WTC11 (cell line): ENCODE measurements at regions not wholly inside any gene's neighbourhood (a gene's known extent, or its start where the extent isn't known, plus 50 kb on each side); places are given as distances from the start of the nearest gene placed in this dataset.

Experiments used
- ATAC-seq: fragments of 200-7000 bp; cut with Tn5 transposase; 2 replicates; pipeline ENCODE4 v1.10.0; 2021; ENCODE audit warnings: mild to moderate bottlenecking, moderate library complexity
- CTCF ChIA-PET: fragments of 300-600 bp; sonication (Branson Sonifier 250); formaldehyde crosslinking; loops from one replicate; lab custom pipeline; 2021; ENCODE audit warnings: antibody characterized with exemption; lab: Charles Lee
- POLR2A ChIA-PET: fragments of 350-600 bp; sonication (Branson Sonifier 250); formaldehyde crosslinking; loops from one replicate; lab custom pipeline; 2021; ENCODE audit warnings: antibody characterized with exemption; lab: Charles Lee
- DNase-seq: peaks from one replicate; pipeline ENCODE4 v3.0.0; 2021; ENCODE audit warnings: low spot score
- H3K27ac Mint-ChIP-seq: 2 replicates; pipeline ENCODE4 v1.8.0; 2021; ENCODE audit warnings: mixed read lengths
- H3K27me3 Mint-ChIP-seq: 2 replicates; pipeline ENCODE4 v1.8.0; 2021; ENCODE audit warnings: low read depth, mild to moderate bottlenecking, moderate library complexity, mixed read lengths
- H3K36me3 Mint-ChIP-seq: 2 replicates; pipeline ENCODE4 v1.8.0; 2021; ENCODE audit warnings: mixed read lengths
- H3K4me1 Mint-ChIP-seq: 2 replicates; pipeline ENCODE4 v1.8.0; 2022; ENCODE audit warnings: mixed read lengths
- H3K4me3 Mint-ChIP-seq: 2 replicates; pipeline ENCODE4 v1.8.0; 2021; ENCODE audit warnings: mild to moderate bottlenecking, moderate library complexity, mixed read lengths
- H3K9me3 Mint-ChIP-seq: 2 replicates; pipeline ENCODE4 v1.8.0; 2021; ENCODE audit warnings: mixed read lengths
- ARID4B ChIP-seq: sonication (generic); formaldehyde crosslinking; IDR thresholded peaks from 2 replicates; pipeline ENCODE4 v1.8.0; 2023; ENCODE audit warnings: missing genetic modification reagents, mild to moderate bottlenecking, borderline replicate concordance
- CREB1 ChIP-seq: sonication (generic); formaldehyde crosslinking; IDR thresholded peaks from 2 replicates; pipeline ENCODE4 v1.8.0; 2023; ENCODE audit warnings: mild to moderate bottlenecking, missing genetic modification reagents
- EMX1 ChIP-seq: fragments of 250-450 bp; sonication (Bioruptor Pico); IDR thresholded peaks from 2 replicates; pipeline ENCODE4 v1.8.0; 2021; ENCODE audit warnings: mild to moderate bottlenecking
- ERG ChIP-seq: fragments of 250-450 bp; sonication (Bioruptor Pico); IDR thresholded peaks from 2 replicates; pipeline ENCODE4 v1.8.0; 2021; ENCODE audit warnings: mild to moderate bottlenecking
- FOXK1 ChIP-seq: sonication (generic); formaldehyde crosslinking; IDR thresholded peaks from 2 replicates; pipeline ENCODE4 v1.8.0; 2022; ENCODE audit warnings: mild to moderate bottlenecking, moderate library complexity, missing genetic modification reagents
- GTF2I ChIP-seq: fragments of 250-450 bp; sonication (Bioruptor Pico); conservative IDR thresholded peaks from 2 replicates; pipeline ENCODE4 v1.4.0; 2021; ENCODE audit warnings: mild to moderate bottlenecking
- HMGXB4 ChIP-seq: sonication (generic); formaldehyde crosslinking; IDR thresholded peaks from 2 replicates; pipeline ENCODE4 v1.8.1; 2023; ENCODE audit warnings: mild to moderate bottlenecking, moderate library complexity, missing genetic modification reagents
- NR3C1 ChIP-seq: sonication (generic); formaldehyde crosslinking; conservative IDR thresholded peaks from 2 replicates; pipeline ENCODE4 v1.8.1; 2023; ENCODE audit warnings: low read depth, mild to moderate bottlenecking, missing genetic modification reagents
- PRRX2 ChIP-seq: fragments of 250-450 bp; sonication (Bioruptor Pico); IDR thresholded peaks from 2 replicates; pipeline ENCODE4 v1.8.0; 2021; ENCODE audit warnings: mild to moderate bottlenecking
- RORB ChIP-seq: fragments of 250-450 bp; sonication (Bioruptor Pico); IDR thresholded peaks from 2 replicates; pipeline ENCODE4 v1.9.0; 2021; ENCODE audit warnings: mild to moderate bottlenecking
- SOX15 ChIP-seq: fragments of 250-450 bp; sonication (Bioruptor Pico); IDR thresholded peaks from 2 replicates; pipeline ENCODE4 v1.9.0; 2021; ENCODE audit warnings: mild to moderate bottlenecking
- TCF7 ChIP-seq: sonication (generic); formaldehyde crosslinking; IDR thresholded peaks from 2 replicates; pipeline ENCODE4 v1.8.0; 2022; ENCODE audit warnings: mild to moderate bottlenecking, low read depth, missing genetic modification reagents, moderate library complexity
- TEAD1 ChIP-seq: sonication (generic); formaldehyde crosslinking; IDR thresholded peaks from 2 replicates; pipeline ENCODE4 v1.8.0; 2022; ENCODE audit warnings: mild to moderate bottlenecking, missing genetic modification reagents
- TEAD4 ChIP-seq: sonication (generic); formaldehyde crosslinking; IDR thresholded peaks from 2 replicates; pipeline ENCODE4 v1.8.0; 2022; ENCODE audit warnings: mild to moderate bottlenecking, missing genetic modification reagents
- TP53 ChIP-seq: sonication (generic); formaldehyde crosslinking; IDR thresholded peaks from 2 replicates; pipeline ENCODE4 v1.8.1; 2023; ENCODE audit warnings: mild to moderate bottlenecking, missing genetic modification reagents
- USF2 ChIP-seq: sonication (generic); formaldehyde crosslinking; IDR thresholded peaks from 2 replicates; pipeline ENCODE4 v1.8.1; 2023; ENCODE audit warnings: mild to moderate bottlenecking, missing genetic modification reagents, moderate library complexity
- ZBTB21 ChIP-seq: sonication (generic); formaldehyde crosslinking; IDR thresholded peaks from 2 replicates; pipeline ENCODE4 v1.8.1; 2023; ENCODE audit warnings: mild to moderate bottlenecking, missing genetic modification reagents, borderline replicate concordance
- ZNF121 ChIP-seq: sonication (generic); formaldehyde crosslinking; IDR thresholded peaks from 2 replicates; pipeline ENCODE4 v1.8.0; 2023; ENCODE audit warnings: missing genetic modification reagents
- ZNF281 ChIP-seq: sonication (generic); formaldehyde crosslinking; IDR thresholded peaks from 2 replicates; pipeline ENCODE4 v1.8.0; 2023; ENCODE audit warnings: mild to moderate bottlenecking, missing genetic modification reagents
- ZNF317 ChIP-seq: sonication (generic); formaldehyde crosslinking; IDR thresholded peaks from 2 replicates; pipeline ENCODE4 v1.8.1; 2023; ENCODE audit warnings: low read depth, mild to moderate bottlenecking, moderate library complexity, missing genetic modification reagents, borderline replicate concordance
- ZNF396 ChIP-seq: fragments of 250-450 bp; sonication (Bioruptor Pico); IDR thresholded peaks from 2 replicates; pipeline ENCODE4 v1.8.0; 2021; ENCODE audit warnings: mild to moderate bottlenecking, moderate library complexity, borderline replicate concordance
- ZNF512 ChIP-seq: sonication (generic); formaldehyde crosslinking; IDR thresholded peaks from 2 replicates; pipeline ENCODE4 v1.8.1; 2022; ENCODE audit warnings: missing genetic modification reagents, borderline replicate concordance
- ZNF671 ChIP-seq: fragments of 250-450 bp; sonication (Bioruptor Pico); IDR thresholded peaks from 2 replicates; pipeline ENCODE4 v1.8.0; 2021; ENCODE audit warnings: mild to moderate bottlenecking

- no peak for TF ChIP-seq NR3C1 (CRISPR knock-in tag)
- no peak for TF ChIP-seq ZNF396 (CRISPR knock-in tag)
- TF ChIP-seq FOXK1 (CRISPR knock-in tag) = no peak
- TF ChIP-seq ZNF671 (CRISPR knock-in tag) = no peak
- no peak for TF ChIP-seq TCF7 (CRISPR knock-in tag)
- no peak for TF ChIP-seq TEAD4
- no peak for TF ChIP-seq GTF2I (CRISPR knock-in tag)
- no peak for TF ChIP-seq ZNF317 (CRISPR knock-in tag)
- no peak for TF ChIP-seq ZNF121 (CRISPR knock-in tag)
- no peak for TF ChIP-seq TEAD1
- TF ChIP-seq PRRX2 (CRISPR knock-in tag) = no peak
- TF ChIP-seq EMX1 (CRISPR knock-in tag) = no peak
- no peak for TF ChIP-seq ARID4B (CRISPR knock-in tag)
- TF ChIP-seq USF2 (CRISPR knock-in tag) = no peak
- no peak for TF ChIP-seq CREB1 (CRISPR knock-in tag)
- no peak for TF ChIP-seq ERG (CRISPR knock-in tag)
- no peak for TF ChIP-seq TP53 (CRISPR knock-in tag)
- Mint-ChIP-seq H3K36me3 (no peaks in the 10 kb centered on the region), H3K9me3 (no peaks in the 10 kb centered on the region), H3K27ac (no peak overlapping the region; the same call in 1 of the 2 replicates), H3K4me3 (no peak overlapping the region), H3K27me3 (no peaks in the 10 kb centered on the region), H3K4me1 (peaks cover 53% of the 10 kb centered on the region)
- ChIA-PET CTCF (no interaction called here), POLR2A (no interaction called here)
- DNase-seq (no peak), ATAC-seq (no peak)
These were observed 672.9 kb upstream of the CITED2 start for GRCh38 chr6:140047321-140047720.

GRCh38 chr6:140046016-140046632, 671.7 kb upstream of the CITED2 start:
- Mint-ChIP-seq H3K27me3 (no peaks in the 10 kb centered on the region), H3K4me1 (peaks cover 50% of the 10 kb centered on the region), H3K27ac (no peak overlapping the region), H3K4me3 (no peak overlapping the region), H3K36me3 (no peaks in the 10 kb centered on the region), H3K9me3 (no peaks in the 10 kb centered on the region)
- DNase-seq = no peak
- ChIA-PET CTCF (no interaction called here), POLR2A (no interaction called here)
- TF ChIP-seq HMGXB4 (CRISPR knock-in tag) = no peak
- TF ChIP-seq ZNF281 (CRISPR knock-in tag) = no peak
- TF ChIP-seq TCF7 (CRISPR knock-in tag) = no peak
- no peak for TF ChIP-seq ZBTB21 (CRISPR knock-in tag)
- no peak for TF ChIP-seq ZNF512
- no peak for TF ChIP-seq SOX15 (CRISPR knock-in tag)
- TF ChIP-seq NR3C1 (CRISPR knock-in tag) = no peak
- TF ChIP-seq RORB (CRISPR knock-in tag) = no peak
- no peak for ATAC-seq
